Stimulated activated effector memory CD8-positive, alpha-beta T cell treated with anti-CD3 and anti-CD28 coated beads, Interleukin-12 subunit alpha, Interleukin-12 subunit beta, amount 100 ng/mL, for 72 hours (primary cell): ENCODE measurements at regions not wholly inside any gene's neighbourhood (a gene's known extent, or its start where the extent isn't known, plus 50 kb on each side); places are given as distances from the start of the nearest gene placed in this dataset.

Source experiments
- ATAC-seq: fragments of 150-1000 bp; cut with Tn5 transposase; 2 replicates; pipeline ENCODE4 v1.10.0; 2021
- DNase-seq, 2 donors: peaks; one replicate each; pipeline ENCODE4 v3.0.0; 2021 to 2022; ENCODE audit warnings: low spot score in 2 of 2
- H3K27ac Mint-ChIP-seq: one replicate; pipeline ENCODE4 v1.8.0; 2022; ENCODE audit warnings: mild to moderate bottlenecking, mixed read lengths
- H3K36me3 Mint-ChIP-seq: one replicate; pipeline ENCODE4 v1.8.0; 2022; ENCODE audit warnings: mild to moderate bottlenecking, mixed read lengths
- H3K4me1 Mint-ChIP-seq: one replicate; pipeline ENCODE4 v1.8.0; 2022; ENCODE audit warnings: mixed read lengths
- H3K4me3 Mint-ChIP-seq: one replicate; pipeline ENCODE4 v1.8.0; 2022; ENCODE audit warnings: mild to moderate bottlenecking, mixed read lengths
- H3K9me3 Mint-ChIP-seq: one replicate; pipeline ENCODE4 v1.8.0; 2022; ENCODE audit warnings: mixed read lengths

- Mint-ChIP-seq H3K36me3 (no peaks in the 10 kb centered on the region), H3K9me3 (no peaks in the 10 kb centered on the region)
- ATAC-seq, result no peak
Observed at GRCh38 chr20:52880997-52881396, 91.2 kb upstream of the TSHZ2 start.

GRCh38 chr20:52880259-52880658, 91.9 kb upstream of the TSHZ2 start:
- DNase-seq (no peak), ATAC-seq (no peak)
- Mint-ChIP-seq H3K27ac (no peak overlapping the region), H3K4me1 (no peaks in the 10 kb centered on the region), H3K9me3 (no peaks in the 10 kb centered on the region), H3K36me3 (no peaks in the 10 kb centered on the region), H3K4me3 (no peak overlapping the region)

More at GRCh38 chr20:52880997-52881396, 91.2 kb upstream of the TSHZ2 start:
- Mint-ChIP-seq H3K4me3 (no peak overlapping the region), H3K4me1 (no peaks in the 10 kb centered on the region), H3K27ac (no peak overlapping the region)
- no peak for DNase-seq

GRCh38 chr20:52874241-52874640, 97.9 kb upstream of the TSHZ2 start:
- ATAC-seq (no peak), DNase-seq (no peak)
- Mint-ChIP-seq H3K36me3 (no peaks in the 10 kb centered on the region), H3K4me3 (no peak overlapping the region), H3K9me3 (no peaks in the 10 kb centered on the region), H3K4me1 (no peaks in the 10 kb centered on the region), H3K27ac (no peak overlapping the region)

GRCh38 chr20:52869698-52870501, 102.3 kb upstream of the TSHZ2 start:
- H3K4me3 Mint-ChIP-seq, result no peak overlapping the region
- no peaks in the 10 kb centered on the region for H3K9me3 Mint-ChIP-seq
- H3K4me1 Mint-ChIP-seq, result no peaks in the 10 kb centered on the region
- ATAC-seq (no peak), DNase-seq (no peak)
- H3K27ac Mint-ChIP-seq, result no peak overlapping the region
- no peaks in the 10 kb centered on the region for H3K36me3 Mint-ChIP-seq

- DNase-seq, result no peak
- H3K27ac Mint-ChIP-seq, result no peak overlapping the region
- H3K36me3 Mint-ChIP-seq, result no peaks in the 10 kb centered on the region
- no peak for ATAC-seq
- no peaks in the 10 kb centered on the region for H3K4me1 Mint-ChIP-seq
- H3K9me3 Mint-ChIP-seq, result no peaks in the 10 kb centered on the region
- H3K4me3 Mint-ChIP-seq, result no peak overlapping the region
Observed at GRCh38 chr20:52869276-52869675, 102.9 kb upstream of the TSHZ2 start.

- H3K27ac Mint-ChIP-seq, result no peak overlapping the region
- no peaks in the 10 kb centered on the region for H3K4me1 Mint-ChIP-seq
- ATAC-seq (no peak), DNase-seq (no peak)
- no peaks in the 10 kb centered on the region for H3K9me3 Mint-ChIP-seq
- H3K4me3 Mint-ChIP-seq, result no peak overlapping the region
- H3K36me3 Mint-ChIP-seq, result no peaks in the 10 kb centered on the region
Observed at GRCh38 chr20:52867305-52867704, 104.9 kb upstream of the TSHZ2 start.

- ATAC-seq (no peak), DNase-seq (no peak)
- no peaks in the 10 kb centered on the region for H3K9me3 Mint-ChIP-seq
- H3K4me3 Mint-ChIP-seq, result no peak overlapping the region
- H3K36me3 Mint-ChIP-seq, result no peaks in the 10 kb centered on the region
- no peak overlapping the region for H3K27ac Mint-ChIP-seq
- H3K4me1 Mint-ChIP-seq, result no peaks in the 10 kb centered on the region
Observed at GRCh38 chr20:52864916-52865605, 107.1 kb upstream of the TSHZ2 start.

GRCh38 chr20:52859156-52859876, 112.8 kb upstream of the TSHZ2 start:
- no peaks in the 10 kb centered on the region for H3K36me3 Mint-ChIP-seq

GRCh38 chr20:52852714-52853113, 119.4 kb upstream of the TSHZ2 start:
- DNase-seq, result no peak
- H3K4me3 Mint-ChIP-seq, result no peak overlapping the region
- H3K36me3 Mint-ChIP-seq, result no peaks in the 10 kb centered on the region
- no peaks in the 10 kb centered on the region for H3K4me1 Mint-ChIP-seq
- H3K27ac Mint-ChIP-seq, result no peak overlapping the region
- no peak for ATAC-seq
- no peaks in the 10 kb centered on the region for H3K9me3 Mint-ChIP-seq

More at GRCh38 chr20:52859156-52859876, 112.8 kb upstream of the TSHZ2 start:
- no peak for ATAC-seq
- DNase-seq, result no peak
- H3K27ac Mint-ChIP-seq, result no peak overlapping the region
- no peaks in the 10 kb centered on the region for H3K4me1 Mint-ChIP-seq
- no peak overlapping the region for H3K4me3 Mint-ChIP-seq
- no peaks in the 10 kb centered on the region for H3K9me3 Mint-ChIP-seq

GRCh38 chr20:52847731-52848359, 124.3 kb upstream of the TSHZ2 start:
- no peaks in the 10 kb centered on the region for H3K9me3 Mint-ChIP-seq
- H3K36me3 Mint-ChIP-seq, result no peaks in the 10 kb centered on the region
- no peak overlapping the region for H3K27ac Mint-ChIP-seq
- no peak for DNase-seq
- no peak overlapping the region for H3K4me3 Mint-ChIP-seq
- no peaks in the 10 kb centered on the region for H3K4me1 Mint-ChIP-seq
- no peak for ATAC-seq

GRCh38 chr20:52847029-52847660, 125.0 kb upstream of the TSHZ2 start:
- no peak for DNase-seq
- no peak for ATAC-seq
- no peak overlapping the region for H3K4me3 Mint-ChIP-seq
- H3K9me3 Mint-ChIP-seq, result no peaks in the 10 kb centered on the region
- no peak overlapping the region for H3K27ac Mint-ChIP-seq
- no peaks in the 10 kb centered on the region for H3K36me3 Mint-ChIP-seq
- no peaks in the 10 kb centered on the region for H3K4me1 Mint-ChIP-seq

- no peak for ATAC-seq
- no peaks in the 10 kb centered on the region for H3K9me3 Mint-ChIP-seq
- no peaks in the 10 kb centered on the region for H3K4me1 Mint-ChIP-seq
- no peaks in the 10 kb centered on the region for H3K36me3 Mint-ChIP-seq
- DNase-seq, result no peak
- H3K4me3 Mint-ChIP-seq, result no peak overlapping the region
- H3K27ac Mint-ChIP-seq, result no peak overlapping the region
Observed at GRCh38 chr20:52845044-52845443, 127.1 kb upstream of the TSHZ2 start.

GRCh38 chr20:52843425-52843824, 128.7 kb upstream of the TSHZ2 start:
- no peak overlapping the region for H3K27ac Mint-ChIP-seq
- ATAC-seq (no peak), DNase-seq (no peak)
- H3K4me3 Mint-ChIP-seq, result no peak overlapping the region
- H3K9me3 Mint-ChIP-seq, result no peaks in the 10 kb centered on the region
- no peaks in the 10 kb centered on the region for H3K36me3 Mint-ChIP-seq
- no peaks in the 10 kb centered on the region for H3K4me1 Mint-ChIP-seq

- ATAC-seq, result no peak
- H3K9me3 Mint-ChIP-seq, result no peaks in the 10 kb centered on the region
- no peak overlapping the region for H3K4me3 Mint-ChIP-seq
- no peak overlapping the region for H3K27ac Mint-ChIP-seq
- no peak for DNase-seq
- H3K36me3 Mint-ChIP-seq, result no peaks in the 10 kb centered on the region
- H3K4me1 Mint-ChIP-seq, result no peaks in the 10 kb centered on the region
Observed at GRCh38 chr20:52841003-52841402, 131.2 kb upstream of the TSHZ2 start.

GRCh38 chr20:52840041-52840440, 132.1 kb upstream of the TSHZ2 start:
- no peak overlapping the region for H3K4me3 Mint-ChIP-seq

More at GRCh38 chr20:52840041-52840440, 132.1 kb upstream of the TSHZ2 start:
- Mint-ChIP-seq H3K9me3 (no peaks in the 10 kb centered on the region), H3K27ac (no peak overlapping the region), H3K4me1 (no peaks in the 10 kb centered on the region), H3K36me3 (no peaks in the 10 kb centered on the region)
- DNase-seq (no peak), ATAC-seq (no peak)
